ENCODE measurements at regions not wholly inside any gene's neighbourhood (a gene's known extent, or its start where the extent isn't known, plus 50 kb on each side); places are given as distances from the start of the nearest gene placed in this dataset.

DNA sequence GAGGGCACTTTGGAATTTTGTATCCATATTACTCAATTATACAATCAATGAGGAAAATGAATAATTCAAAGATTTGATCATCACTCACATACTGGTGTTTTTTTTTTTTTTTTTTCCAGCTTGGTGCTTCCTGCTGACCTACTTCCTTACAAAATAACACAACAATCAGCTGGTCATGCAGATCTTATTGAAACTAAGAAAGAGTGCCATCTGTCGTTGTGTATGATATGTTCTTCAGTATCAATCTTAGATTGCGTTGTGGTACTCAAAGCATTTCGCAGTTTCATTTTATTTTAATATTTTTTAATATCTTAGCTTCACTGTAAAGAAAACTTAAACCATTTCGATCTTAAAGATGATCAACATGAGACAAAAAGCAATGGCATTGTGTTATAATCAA, 155.6 kb downstream of the OGFRL1 start:
- Mint-ChIP-seq H3K27me3 (no peaks in the 10 kb centered on the region), H3K9me3 (peaks cover 0 to 10% (median 6%) of the 10 kb centered on the region in 3 donors), H3K27ac (no peak overlapping the region), H3K4me1 (no peaks in the 10 kb centered on the region), H3K36me3 (peaks cover 5% of the 10 kb centered on the region), H3K4me3 (no peak overlapping the region)

DNA sequence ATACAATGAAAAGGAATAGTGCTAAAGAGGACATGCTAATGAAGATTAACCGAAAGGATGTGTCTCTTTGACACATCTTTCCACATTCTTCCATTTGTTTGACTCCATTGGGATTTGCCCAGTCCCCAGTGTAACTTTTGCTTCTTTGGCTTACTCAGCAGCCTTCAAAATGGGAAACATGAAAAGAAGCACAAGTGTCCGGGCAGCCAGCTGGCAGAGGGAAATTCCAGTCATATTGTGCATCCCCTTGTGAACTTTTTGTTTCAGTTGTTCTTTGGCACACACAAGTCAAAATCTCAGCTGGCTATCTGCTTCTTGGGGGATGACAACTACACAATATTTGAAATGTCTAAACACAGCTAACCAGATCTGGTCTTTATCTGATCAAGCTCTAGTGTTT, 157.4 kb downstream of the OGFRL1 start:
- no peaks in the 10 kb centered on the region for H3K4me1 Mint-ChIP-seq
- no peak overlapping the region for H3K4me3 Mint-ChIP-seq
- peaks cover 0 to 2% (median 0%) of the 10 kb centered on the region in 3 donors for H3K9me3 Mint-ChIP-seq
- no peak overlapping the region for H3K27ac Mint-ChIP-seq
- no peaks in the 10 kb centered on the region for H3K27me3 Mint-ChIP-seq
- H3K36me3 Mint-ChIP-seq = peaks cover 3% of the 10 kb centered on the region

GRCh38 chr6:71446470-71446869, 157.9 kb downstream of the OGFRL1 start:
- Mint-ChIP-seq H3K4me3 (no peak overlapping the region), H3K36me3 (peaks cover 3% of the 10 kb centered on the region), H3K9me3 (peaks cover 0 to 2% (median 0%) of the 10 kb centered on the region in 3 donors), H3K27me3 (no peaks in the 10 kb centered on the region), H3K27ac (no peak overlapping the region), H3K4me1 (no peaks in the 10 kb centered on the region)

GRCh38 chr6:71452697-71453370, 164.2 kb downstream of the OGFRL1 start:
- no peak overlapping the region for H3K4me3 Mint-ChIP-seq
- H3K27me3 Mint-ChIP-seq = no peaks in the 10 kb centered on the region
- no peak overlapping the region for H3K27ac Mint-ChIP-seq
- H3K36me3 Mint-ChIP-seq = no peaks in the 10 kb centered on the region
- H3K4me1 Mint-ChIP-seq = peaks cover 0 to 4% (median 0%) of the 10 kb centered on the region in 3 donors
- H3K9me3 Mint-ChIP-seq = peaks cover 0 to 2% (median 0%) of the 10 kb centered on the region in 3 donors

DNA sequence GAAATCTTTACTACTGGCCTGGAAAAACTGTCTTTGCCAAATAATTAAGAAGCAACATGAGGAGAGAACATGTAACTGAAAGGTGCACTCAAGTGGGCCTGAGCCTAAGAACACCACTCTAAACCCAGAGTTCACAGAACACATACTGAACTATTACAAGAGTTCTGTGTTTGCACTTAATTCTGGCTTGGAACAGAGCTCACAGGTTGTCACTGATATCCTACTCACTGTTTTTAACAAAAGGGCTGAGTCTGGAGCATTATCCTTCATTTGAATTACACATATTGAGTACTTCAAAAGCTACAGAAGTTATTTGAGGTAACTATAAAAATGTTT, 164.7 kb downstream of the OGFRL1 start:
- peaks cover 0 to 4% (median 0%) of the 10 kb centered on the region in 3 donors for H3K4me1 Mint-ChIP-seq
- no peaks in the 10 kb centered on the region for H3K36me3 Mint-ChIP-seq
- no peak overlapping the region for H3K27ac Mint-ChIP-seq
- no peaks in the 10 kb centered on the region for H3K27me3 Mint-ChIP-seq
- peaks cover 0 to 2% (median 0%) of the 10 kb centered on the region in 3 donors for H3K9me3 Mint-ChIP-seq
- no peak overlapping the region for H3K4me3 Mint-ChIP-seq

DNA sequence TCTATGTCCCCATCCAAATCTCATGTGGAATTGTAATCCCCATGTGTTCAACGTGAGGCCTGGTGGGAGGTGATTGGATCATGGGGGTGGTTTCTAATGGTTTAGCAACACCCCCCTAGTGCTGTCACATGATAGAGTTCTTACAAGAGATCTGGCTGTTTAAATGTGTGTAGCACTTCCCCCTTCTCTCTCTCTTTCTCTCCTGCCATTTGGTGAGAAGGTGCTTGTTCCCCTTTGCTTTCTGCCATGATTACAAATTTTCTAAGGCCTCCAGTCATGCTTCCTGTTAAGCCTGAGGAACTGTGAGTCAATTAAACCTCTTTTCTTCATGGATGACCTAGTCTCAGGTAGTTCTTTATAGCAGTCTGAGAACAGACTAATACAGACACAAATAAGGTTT, 165.4 kb downstream of the OGFRL1 start:
- no peaks in the 10 kb centered on the region for H3K27me3 Mint-ChIP-seq
- H3K4me3 Mint-ChIP-seq = no peak overlapping the region
- no peaks in the 10 kb centered on the region for H3K36me3 Mint-ChIP-seq
- H3K27ac Mint-ChIP-seq = no peak overlapping the region
- H3K9me3 Mint-ChIP-seq = no peaks in the 10 kb centered on the region
- H3K4me1 Mint-ChIP-seq = peaks cover 0 to 6% (median 2%) of the 10 kb centered on the region in 3 donors

GRCh38 chr6:71457929-71458328, 169.3 kb downstream of the OGFRL1 start:
- H3K27me3 Mint-ChIP-seq = peaks cover 3% of the 10 kb centered on the region
- peaks cover 0 to 8% (median 8%) of the 10 kb centered on the region in 3 donors for H3K4me1 Mint-ChIP-seq
- H3K36me3 Mint-ChIP-seq = no peaks in the 10 kb centered on the region
- no peak overlapping the region for H3K27ac Mint-ChIP-seq
- no peak overlapping the region for H3K4me3 Mint-ChIP-seq
- H3K9me3 Mint-ChIP-seq = no peaks in the 10 kb centered on the region

DNA sequence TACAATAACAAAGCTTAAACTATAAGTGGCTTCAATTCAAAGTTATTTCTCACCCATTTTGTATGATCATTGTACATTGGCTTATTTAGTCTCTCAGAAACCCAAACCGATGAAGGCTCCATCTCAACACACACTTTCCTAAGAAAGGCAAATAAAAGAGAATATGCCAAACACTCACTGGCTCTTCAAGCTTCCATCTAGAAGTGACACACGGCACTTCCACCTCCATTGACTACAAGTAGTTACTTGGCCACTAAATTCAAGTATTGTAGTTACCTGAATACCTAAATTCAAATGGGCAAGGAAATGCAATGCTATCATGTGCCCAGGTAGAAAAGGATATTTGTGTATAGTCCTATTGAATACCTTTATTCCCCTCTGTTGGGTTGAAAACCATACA, 170.6 kb downstream of the OGFRL1 start:
- peaks cover 0 to 2% (median 2%) of the 10 kb centered on the region in 3 donors for H3K9me3 Mint-ChIP-seq
- no peak overlapping the region for H3K4me3 Mint-ChIP-seq
- no peak overlapping the region for H3K27ac Mint-ChIP-seq
- H3K27me3 Mint-ChIP-seq = peaks cover 3% of the 10 kb centered on the region
- no peaks in the 10 kb centered on the region for H3K36me3 Mint-ChIP-seq
- H3K4me1 Mint-ChIP-seq = peaks cover 0 to 8% (median 6%) of the 10 kb centered on the region in 3 donors

GRCh38 chr6:71460933-71461332, 172.3 kb downstream of the OGFRL1 start:
- peaks cover 5% of the 10 kb centered on the region for H3K27me3 Mint-ChIP-seq
- no peak overlapping the region for H3K27ac Mint-ChIP-seq
- peaks cover 2 to 8% (median 6%) of the 10 kb centered on the region in 3 donors for H3K4me1 Mint-ChIP-seq
- H3K4me3 Mint-ChIP-seq = no peak overlapping the region
- peaks cover 2% of the 10 kb centered on the region for H3K36me3 Mint-ChIP-seq
- peaks cover 2 to 5% (median 2%) of the 10 kb centered on the region in 3 donors for H3K9me3 Mint-ChIP-seq

- Mint-ChIP-seq H3K27me3 (peaks cover 5% of the 10 kb centered on the region), H3K9me3 (peaks cover 2 to 5% (median 2%) of the 10 kb centered on the region in 3 donors), H3K4me1 (peaks cover 2 to 8% (median 4%) of the 10 kb centered on the region in 3 donors), H3K36me3 (peaks cover 2% of the 10 kb centered on the region), H3K4me3 (no peak overlapping the region), H3K27ac (no peak overlapping the region)
These were observed 174.4 kb downstream of the OGFRL1 start for GRCh38 chr6:71463061-71463460.

DNA sequence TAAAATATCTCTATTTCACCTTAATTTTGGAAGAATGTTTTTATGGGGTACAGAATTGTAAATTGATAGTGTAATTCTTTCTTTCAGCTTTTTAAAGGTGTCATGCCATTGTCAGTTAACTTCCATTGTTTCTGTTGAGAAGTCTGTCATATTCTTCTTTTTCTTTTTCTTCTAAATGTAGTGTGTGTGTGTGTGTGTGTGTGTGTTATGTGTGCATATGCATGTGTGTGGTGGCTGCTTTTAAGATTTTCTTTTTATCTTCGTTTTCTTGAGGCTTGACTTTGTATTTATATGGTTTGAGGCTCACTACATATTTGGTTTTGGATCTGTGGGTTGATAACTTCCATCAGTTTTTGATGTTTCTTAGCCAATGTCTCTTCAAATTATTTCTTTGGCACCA, 176.5 kb downstream of the OGFRL1 start:
- H3K4me3 Mint-ChIP-seq = no peak overlapping the region
- H3K4me1 Mint-ChIP-seq = peaks cover 0 to 3% (median 2%) of the 10 kb centered on the region in 3 donors
- peaks cover 11% of the 10 kb centered on the region for H3K27me3 Mint-ChIP-seq
- peaks cover 2 to 5% (median 4%) of the 10 kb centered on the region in 3 donors for H3K9me3 Mint-ChIP-seq
- peaks cover 2% of the 10 kb centered on the region for H3K36me3 Mint-ChIP-seq
- no peak overlapping the region for H3K27ac Mint-ChIP-seq

GRCh38 chr6:71466362-71466761, 177.8 kb downstream of the OGFRL1 start:
- Mint-ChIP-seq H3K36me3 (peaks cover 2% of the 10 kb centered on the region), H3K27me3 (peaks cover 11% of the 10 kb centered on the region), H3K9me3 (peaks cover 2 to 5% (median 4%) of the 10 kb centered on the region in 3 donors), H3K27ac (no peak overlapping the region), H3K4me1 (peaks cover 0 to 3% (median 2%) of the 10 kb centered on the region in 3 donors), H3K4me3 (no peak overlapping the region)

GRCh38 chr6:71468038-71468437, 179.4 kb downstream of the OGFRL1 start:
- peaks cover 8% of the 10 kb centered on the region for H3K27me3 Mint-ChIP-seq
- no peak overlapping the region for H3K27ac Mint-ChIP-seq
- peaks cover 0 to 3% (median 2%) of the 10 kb centered on the region in 3 donors for H3K4me1 Mint-ChIP-seq
- H3K36me3 Mint-ChIP-seq = peaks cover 4% of the 10 kb centered on the region
- no peak overlapping the region for H3K4me3 Mint-ChIP-seq
- peaks cover 2 to 5% (median 4%) of the 10 kb centered on the region in 3 donors for H3K9me3 Mint-ChIP-seq

GRCh38 chr6:71468841-71469700, 180.5 kb downstream of the OGFRL1 start:
- Mint-ChIP-seq H3K4me1 (peaks cover 0 to 3% (median 2%) of the 10 kb centered on the region in 3 donors), H3K9me3 (peaks cover 0 to 5% (median 2%) of the 10 kb centered on the region in 3 donors), H3K27me3 (peaks cover 8% of the 10 kb centered on the region), H3K4me3 (no peak overlapping the region), H3K36me3 (peaks cover 4% of the 10 kb centered on the region), H3K27ac (no peak overlapping the region)

DNA sequence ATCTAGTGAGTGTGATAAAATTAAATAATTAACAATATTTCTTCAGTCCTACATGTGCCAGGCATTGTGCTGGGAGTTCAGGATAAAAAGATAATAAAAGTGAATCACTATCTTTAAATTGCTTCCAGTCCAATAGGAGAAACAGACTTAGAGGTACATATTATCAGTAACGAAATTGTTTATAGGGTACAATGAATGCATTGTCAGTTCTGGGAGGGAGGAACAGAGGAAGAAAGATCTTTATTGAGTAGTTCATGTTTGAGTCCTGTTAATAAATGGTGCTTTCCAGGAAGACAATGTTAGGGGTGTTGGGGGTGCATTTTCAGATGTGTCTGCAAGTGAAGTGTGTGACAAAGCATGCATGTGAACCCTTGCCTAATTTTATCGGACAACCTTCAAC, 183.1 kb downstream of the OGFRL1 start:
- Mint-ChIP-seq H3K27me3 (peaks cover 6% of the 10 kb centered on the region), H3K36me3 (peaks cover 2% of the 10 kb centered on the region), H3K4me1 (peaks cover 0 to 2% (median 1%) of the 10 kb centered on the region in 3 donors), H3K4me3 (no peak overlapping the region), H3K27ac (no peak overlapping the region), H3K9me3 (peaks cover 0 to 2% (median 0%) of the 10 kb centered on the region in 3 donors)
